Stimulated activated CD4-positive, alpha-beta T cell treated with anti-CD3 and anti-CD28 coated beads, TNF-alpha, amount 100 ng/mL, for 24 hours (primary cell): ENCODE measurements at regions not wholly inside any gene's neighbourhood (a gene's known extent, or its start where the extent isn't known, plus 50 kb on each side); places are given as distances from the start of the nearest gene placed in this dataset.

Experiments
- DNase-seq, 3 experiments: peaks; one replicate each; pipeline ENCODE4 v3.0.0-alpha.2; 2020; ENCODE audit warnings: low read depth in 3 of 3

GRCh38 chr6:6837541-6838080 is 249.1 kb downstream of the LY86 start:
- DNase-seq = no peak

- no peak for DNase-seq
These were observed 252.3 kb downstream of the LY86 start for GRCh38 chr6:6840831-6841291.

DNA sequence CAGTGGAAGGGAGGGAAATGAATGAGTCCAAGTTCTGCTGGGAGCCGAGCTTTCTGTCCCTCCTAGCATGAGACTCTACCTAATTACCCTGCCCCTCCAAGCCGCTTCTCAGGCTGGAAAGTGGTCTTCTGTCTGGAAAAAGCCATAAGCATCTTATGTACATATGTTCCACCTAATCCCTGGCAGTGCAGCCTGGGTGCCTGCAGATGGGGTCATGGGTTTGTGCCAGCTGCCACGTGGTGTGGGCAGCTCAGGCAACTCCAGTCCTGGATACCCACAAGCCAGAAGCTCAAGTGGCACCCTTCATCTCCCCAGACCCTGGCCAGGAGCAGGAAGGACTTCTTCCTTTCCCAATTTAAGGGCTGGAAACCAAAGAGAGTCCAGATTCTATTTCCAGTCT is 253.1 kb downstream of the LY86 start:
- DNase-seq = no peak

GRCh38 chr6:6842291-6842690 is 253.8 kb downstream of the LY86 start:
- DNase-seq = no peak

GRCh38 chr6:6843057-6843627 is 254.6 kb downstream of the LY86 start:
- no peak for DNase-seq

- no peak for DNase-seq
These were observed 255.3 kb downstream of the LY86 start for GRCh38 chr6:6843777-6844176.

DNA sequence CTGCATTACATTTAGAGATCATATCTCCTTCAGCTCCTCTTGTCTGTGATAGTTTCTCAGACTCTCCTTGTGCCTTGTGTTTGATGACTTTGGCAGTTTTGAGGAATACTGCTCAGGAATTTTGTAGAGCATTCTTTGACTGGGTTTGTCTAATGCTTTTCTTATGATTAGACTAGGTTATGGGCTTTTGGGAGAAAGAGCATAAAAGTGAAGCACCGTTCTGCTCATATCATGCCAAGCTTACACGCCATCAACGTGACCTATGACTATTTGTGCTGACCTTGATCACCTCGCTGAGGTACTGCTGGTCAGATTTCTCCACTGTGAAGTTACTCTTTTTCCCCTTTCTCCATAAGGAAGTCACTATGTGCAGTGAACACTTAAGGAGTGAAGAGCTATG is 256.0 kb downstream of the LY86 start:
- no peak for DNase-seq

DNA sequence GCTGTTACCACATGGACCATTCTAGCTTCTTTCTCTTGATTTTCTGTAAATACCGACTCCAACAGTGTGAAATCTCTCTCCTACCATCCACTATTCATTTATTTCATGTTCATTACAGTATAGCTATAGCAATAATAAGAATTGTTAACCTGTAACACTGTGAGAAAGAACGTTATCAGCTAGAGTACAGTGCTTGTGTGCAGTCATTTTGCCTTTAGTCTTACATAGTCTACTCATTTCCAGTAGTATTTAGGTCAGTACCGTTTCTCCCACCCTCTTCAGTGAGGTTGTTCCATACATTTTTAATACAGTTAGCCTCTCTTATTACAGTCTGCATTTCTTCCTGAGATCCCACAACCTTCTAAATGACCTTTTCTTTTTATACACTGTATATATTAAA is 257.1 kb downstream of the LY86 start:
- no peak for DNase-seq

DNA sequence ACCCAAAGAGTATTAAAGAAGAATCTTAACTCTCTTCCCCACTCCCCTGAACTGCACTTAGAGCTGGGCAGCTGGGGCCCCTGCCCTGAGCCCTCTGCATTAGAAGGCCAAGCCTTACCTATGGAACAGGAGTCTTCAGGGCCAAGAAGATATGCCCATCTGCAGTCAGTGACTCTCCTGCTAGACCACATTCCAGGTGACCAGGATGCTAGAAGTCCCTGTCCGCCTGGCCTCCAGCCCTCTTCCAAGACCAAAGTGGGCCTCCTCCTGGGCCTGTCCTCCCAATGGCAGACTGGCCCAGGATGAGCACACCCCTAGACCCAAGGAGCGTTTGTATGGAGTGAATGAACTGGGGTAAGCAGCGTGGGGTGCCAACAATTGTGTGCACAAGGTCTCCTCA is 259.1 kb downstream of the LY86 start:
- no peak for DNase-seq

GRCh38 chr6:6851059-6851948 is 256.5 kb upstream of the RREB1 start:
- no peak for DNase-seq

- no peak for DNase-seq
These were observed 255.9 kb upstream of the RREB1 start for GRCh38 chr6:6851949-6852261.

DNA sequence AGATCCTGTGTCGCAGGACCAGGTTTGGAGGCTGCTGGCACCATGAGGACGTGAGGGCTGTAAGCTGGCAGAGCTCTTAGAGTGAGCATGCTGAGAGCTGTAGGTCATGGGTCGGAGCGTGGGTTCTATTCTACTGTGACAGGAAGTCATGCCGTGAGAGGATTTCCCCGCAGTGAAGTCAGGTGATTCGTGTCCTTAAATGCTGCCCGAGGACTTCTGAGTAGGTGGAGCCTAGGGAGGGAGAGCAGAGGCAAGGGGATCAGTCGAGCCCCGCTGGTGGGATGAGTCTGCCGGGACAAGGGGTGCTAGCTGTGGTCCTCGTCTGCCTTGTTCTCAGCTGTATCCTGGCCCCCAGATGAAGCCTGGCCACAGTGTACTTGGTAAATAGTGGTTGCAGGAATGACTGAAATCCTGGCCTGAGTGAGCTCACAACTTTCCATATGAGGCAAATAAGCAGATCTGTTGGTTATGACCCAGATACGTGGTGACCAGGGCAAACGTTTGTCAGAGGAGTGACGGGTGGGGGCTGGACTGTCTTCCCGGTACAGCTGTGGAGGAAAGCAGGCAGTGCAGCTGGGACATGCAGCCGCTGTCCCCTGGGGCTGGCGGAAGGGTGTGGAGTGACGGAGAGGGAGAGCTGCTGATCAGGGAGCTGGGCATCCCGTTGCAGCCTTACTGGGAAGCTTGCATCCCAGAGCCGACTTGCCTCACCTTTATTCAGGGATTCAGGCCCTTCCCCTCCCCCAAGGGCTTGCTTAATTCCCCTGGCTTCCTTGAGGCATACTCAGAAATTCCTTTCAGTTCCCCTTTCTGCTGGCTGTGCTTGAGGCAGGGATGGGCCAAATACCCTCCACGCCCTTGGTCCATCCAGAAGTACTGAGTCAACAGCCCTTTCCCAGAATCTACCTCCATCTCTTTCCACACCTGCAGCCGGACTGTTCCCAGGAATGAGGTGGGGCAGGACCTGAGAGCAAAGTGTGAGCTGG is 250.9 kb upstream of the RREB1 start:
- peak; percentile 10 to 48 (median 15) for DNase-seq

- no peak for DNase-seq
These were observed 250.2 kb upstream of the RREB1 start for GRCh38 chr6:6857528-6857927.

DNA sequence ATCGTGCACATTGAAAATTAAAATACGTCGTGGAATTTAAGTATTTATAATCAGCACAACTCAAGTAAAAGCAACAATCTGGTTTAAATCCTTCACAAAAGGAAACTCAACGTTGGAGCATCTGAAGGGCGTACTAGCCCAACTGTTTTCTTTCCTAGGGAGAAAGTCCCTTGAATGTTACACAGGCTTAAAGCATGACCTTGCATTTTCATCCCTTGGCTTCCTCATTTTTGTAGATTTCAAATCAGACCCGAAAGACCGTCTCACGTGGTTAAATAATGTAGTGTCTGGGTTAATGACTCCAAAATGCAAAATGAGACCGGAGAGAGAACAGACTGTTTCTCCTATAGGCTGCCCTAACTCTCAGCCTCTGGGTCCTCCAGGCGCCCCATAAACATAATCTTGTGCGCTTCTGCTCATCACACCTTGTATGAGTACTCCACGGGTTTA is 249.2 kb upstream of the RREB1 start:
- DNase-seq = no peak

- no peak for DNase-seq
These were observed 248.7 kb upstream of the RREB1 start for GRCh38 chr6:6859105-6859504.

DNA sequence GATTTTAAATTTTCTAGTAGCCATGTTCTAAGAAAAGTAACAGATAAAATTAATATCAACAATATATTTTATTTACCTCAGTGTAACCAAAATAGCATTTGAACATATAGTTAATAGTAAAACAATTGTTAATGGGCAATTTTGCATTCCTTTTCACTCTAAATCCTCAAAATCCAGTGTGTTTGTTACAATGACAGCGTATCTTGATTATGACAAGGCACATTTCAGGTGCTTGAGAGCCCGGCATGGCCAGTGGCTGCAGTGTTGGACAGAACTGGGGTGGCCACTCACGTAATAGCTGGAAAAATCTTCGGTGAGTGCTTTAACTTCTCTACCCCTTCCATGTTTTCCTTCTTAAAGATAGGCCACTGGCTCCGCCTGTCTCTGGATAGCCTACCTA is 248.0 kb upstream of the RREB1 start:
- no peak for DNase-seq

- DNase-seq = no peak
These were observed 246.9 kb upstream of the RREB1 start for GRCh38 chr6:6860863-6861262.

DNA sequence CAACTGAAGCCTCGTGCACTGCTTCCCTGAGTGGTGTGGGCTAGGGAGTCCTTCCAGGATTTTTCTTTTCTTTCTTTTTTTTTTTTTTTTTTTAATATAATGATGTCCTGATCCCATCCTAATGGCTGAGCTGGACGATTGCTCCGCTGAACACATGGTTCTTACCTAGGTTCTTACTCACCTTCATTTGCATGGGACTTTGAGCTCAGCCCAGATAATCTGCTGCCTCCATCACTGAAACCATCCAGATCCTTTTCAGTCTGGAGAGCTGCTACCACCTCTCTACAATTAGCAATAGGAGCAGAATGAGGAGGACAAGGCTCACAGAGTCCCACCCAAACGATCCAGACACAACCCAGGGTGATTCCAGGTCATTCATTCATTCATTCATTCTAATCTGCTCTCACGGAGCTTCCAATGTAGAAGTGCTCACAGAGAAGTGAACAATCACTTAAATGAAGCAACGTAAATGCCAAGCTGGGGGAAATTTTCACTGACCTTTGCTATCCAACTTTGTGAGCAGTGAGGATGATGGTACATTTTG is 246.3 kb upstream of the RREB1 start:
- DNase-seq = no peak

GRCh38 chr6:6861995-6862394 is 245.8 kb upstream of the RREB1 start:
- no peak for DNase-seq

DNA sequence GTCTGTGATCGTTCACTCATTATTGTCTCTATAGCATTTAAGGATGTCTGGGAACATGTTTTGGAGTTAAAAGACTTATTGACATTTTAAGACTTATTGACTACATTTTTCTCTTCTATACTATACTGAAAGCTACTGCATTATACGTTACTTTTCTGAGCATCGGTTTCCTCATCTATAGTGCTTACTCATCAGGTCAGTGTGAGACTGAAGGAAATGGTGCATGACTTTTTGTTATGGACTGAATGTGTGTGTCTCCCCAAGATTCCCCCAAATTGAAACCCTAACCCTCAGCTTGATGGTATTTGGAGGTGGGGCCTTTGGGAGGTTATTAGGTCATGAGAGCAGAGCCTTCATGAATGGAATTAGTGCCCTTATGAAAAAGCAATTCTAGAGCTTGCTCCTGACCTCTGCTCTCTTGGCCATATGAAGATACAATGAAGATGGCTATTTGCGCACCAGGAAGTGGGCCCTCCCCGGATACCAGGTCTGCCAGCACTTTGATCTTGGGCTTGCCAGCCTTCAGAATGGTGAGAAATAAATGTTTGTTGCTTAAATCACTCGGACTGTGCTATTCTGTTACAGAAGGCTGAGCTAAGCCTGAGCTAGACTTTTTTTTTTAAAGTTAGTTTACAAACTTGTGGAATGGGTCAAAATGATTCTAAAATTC is 243.7 kb upstream of the RREB1 start:
- no peak for DNase-seq

- no peak for DNase-seq
These were observed 242.2 kb upstream of the RREB1 start for GRCh38 chr6:6865611-6866010.
